ENCODE measurements at regions not wholly inside any gene's neighbourhood (a gene's known extent, or its start where the extent isn't known, plus 50 kb on each side); places are given as distances from the start of the nearest gene placed in this dataset.

GRCh38 chr3:80060664-80061063 is 292.9 kb upstream of the ROBO1 start:
- Histone ChIP-seq H2AFZ (ENCODE audit: low read depth, low read length) (no peak overlapping the region), H3K4me3 (no peak overlapping the region), H3K27me3 (ENCODE audit: control insufficient read depth in 2 of 2, insufficient read depth in 2 of 2, low read length in 2 of 2) (no peaks in the 10 kb centered on the region), H3K9me1 (ENCODE audit: control insufficient read depth, insufficient read depth, low read length) (no peaks in the 10 kb centered on the region), H3K27ac (ENCODE audit: extremely low read depth, low read depth, low read length) (no peak overlapping the region), H3K79me2 (ENCODE audit: control insufficient read depth, insufficient read depth, low read length) (no peaks in the 10 kb centered on the region), H4K20me1 (replicated peaks; ENCODE audit: control insufficient read depth, insufficient read depth, low read length) (no peaks in the 10 kb centered on the region), H3K9ac (ENCODE audit: insufficient read depth in 1 of 2, low read depth in 2 of 2, low read length in 2 of 2) (no peak overlapping the region), H3K4me2 (ENCODE audit: insufficient read depth, low read length) (no peak overlapping the region), H3K36me3 (ENCODE audit: control insufficient read depth, insufficient read depth, low read length) (no peaks in the 10 kb centered on the region), H3K4me1 (replicated peaks in 1 of 2; ENCODE audit: control insufficient read depth in 2 of 2, insufficient read depth in 2 of 2, low read length in 2 of 2) (no peaks in the 10 kb centered on the region), H3K9me3 (replicated peaks; ENCODE audit: control insufficient read depth, insufficient read depth, low read depth, low read length) (no peaks in the 10 kb centered on the region)
- 0% methylated on average over 1 of the region's 1 CpG for WGBS (ENCODE audit: insufficient coverage, low coverage, missing lambda C conversion rate)
- no peak for FAIRE-seq
- no peak for DNase-seq (ENCODE audit: extremely low read depth in 1 of 4, low spot score in 3 of 4)
- CTCF ChIA-PET (ENCODE audit: low intra/inter-chr PET ratio), result no interaction called here
- in situ Hi-C loops (cut with MboI), result no loop called here
- POLR2A ChIA-PET, result no interaction called here
- no TSS peak for BruUV-seq (replicated peaks)
- TF ChIP-seq FIP1L1 (IDR thresholded peaks at IDR 0.05; ENCODE audit: low read depth, low read length, poor library complexity, severe bottlenecking) (no peak), ZNF507 (tag; conservative IDR thresholded peaks at IDR 0.05) (no peak), RBFOX2 (IDR thresholded peaks at IDR 0.05; ENCODE audit: low read depth, low read length) (no peak), ZNF436 (CRISPR knock-in tag; IDR thresholded peaks at IDR 0.05) (no peak), LARP7 (IDR thresholded peaks at IDR 0.05) (no peak), ZNF79 (CRISPR knock-in tag; IDR thresholded peaks at IDR 0.05; ENCODE audit: low read depth) (no peak), CHD7 (IDR thresholded peaks at IDR 0.05; ENCODE audit: low read depth, low read length) (no peak), PHF20 (IDR thresholded peaks at IDR 0.05; ENCODE audit: partially characterized antibody) (no peak), MED1 (CRISPR knock-in tag; IDR thresholded peaks at IDR 0.05; ENCODE audit: borderline replicate concordance) (no peak), RHOXF2B (CRISPR knock-in tag; conservative IDR thresholded peaks at IDR 0.05) (no peak), ZFX (CRISPR knock-in tag; IDR thresholded peaks at IDR 0.05) (no peak), MCM7 (IDR thresholded peaks at IDR 0.05) (no peak)
- ATAC-seq, result no peak
- intact Hi-C loops (cut with micrococcal nuclease), result no loop called here

All from K562 (cell line).